ENCODE measurements at regions not wholly inside any gene's neighbourhood (a gene's known extent, or its start where the extent isn't known, plus 50 kb on each side); places are given as distances from the start of the nearest gene placed in this dataset.

- TF ChIP-seq CTCF (IDR thresholded peaks at IDR 0.05) (no peak), POLR2A (IDR thresholded peaks at IDR 0.05) (no peak)
Measured at GRCh38 chr18:71038196-71038595, 749.4 kb downstream of the SOCS6 start.
